Left cardiac atrium (tissue), 4 donors: ENCODE measurements at regions not wholly inside any gene's neighbourhood (a gene's known extent, or its start where the extent isn't known, plus 50 kb on each side); places are given as distances from the start of the nearest gene placed in this dataset.
A peak's percentile ranks its signal among the peaks of the same experiment; 100 is the strongest.
"Not testable (repeated sequence)": the region's sequence is repeated elsewhere in the genome, so short reads cannot be mapped to it uniquely, and the experiment has no call there.

ENCODE experiments used
- ATAC-seq, 2 donors: fragments of 200-7000 bp; cut with Tn5 transposase; one replicate each; pipeline ENCODE4 v1.9.1; 2020; ENCODE audit warnings: mild to moderate bottlenecking in 2 of 2, moderate library complexity in 2 of 2
- DNase-seq: peaks from one replicate; pipeline ENCODE4 v3.0.0-alpha.2; 2020
- intact Hi-C, 2 donors: fragments of 100-400 bp; cut with DNase I; formaldehyde crosslinking; loops; one replicate each; pipeline versions ENCODE4 v1.14.1 to v1.15.1; 2022 to 2023
- donor health status: DM: no; HTN: yes; CAD: no.
- donor health status: DM: no; HTN: yes; CAD: no; lungs with severe emphysema.
- donor health status: DM: yes; HTN: yes; CAD: no.
- donor health status: Dilated cardiomyopathy.

- intact Hi-C loops: no loop called here
- DNase-seq (no peak), ATAC-seq (no peak)
Observed at GRCh38 chr3:166307756-166308350, 470.6 kb upstream of the BCHE start.

GRCh38 chr3:166304584-166304983 lies 467.4 kb upstream of the BCHE start:
- intact Hi-C loops: no loop called here
- no peak for ATAC-seq
- DNase-seq: no peak

GRCh38 chr3:166303681-166304080 lies 466.5 kb upstream of the BCHE start:
- no peak for ATAC-seq
- intact Hi-C loops: no loop called here
- DNase-seq: no peak

DNA sequence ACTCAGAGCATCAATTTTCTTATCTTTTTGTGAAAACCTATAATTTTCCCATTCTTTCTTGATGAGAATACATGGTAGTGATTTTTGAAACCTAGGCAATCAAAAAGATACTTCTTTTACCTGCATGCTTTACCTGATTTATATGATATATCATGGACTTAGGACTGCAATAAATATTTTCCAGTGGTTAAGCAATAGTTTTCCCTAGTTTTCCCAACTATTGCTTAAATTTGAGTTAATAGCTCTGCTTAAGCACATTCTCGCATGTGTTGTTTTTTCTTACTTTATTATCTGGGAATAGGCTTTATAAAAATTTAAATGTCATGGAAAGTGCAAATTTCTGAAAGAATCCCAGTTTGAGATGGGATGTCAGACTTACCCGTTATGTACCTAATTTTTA lies 465.1 kb upstream of the BCHE start:
- intact Hi-C loops: no loop called here
- DNase-seq (no peak), ATAC-seq (no peak)

DNA sequence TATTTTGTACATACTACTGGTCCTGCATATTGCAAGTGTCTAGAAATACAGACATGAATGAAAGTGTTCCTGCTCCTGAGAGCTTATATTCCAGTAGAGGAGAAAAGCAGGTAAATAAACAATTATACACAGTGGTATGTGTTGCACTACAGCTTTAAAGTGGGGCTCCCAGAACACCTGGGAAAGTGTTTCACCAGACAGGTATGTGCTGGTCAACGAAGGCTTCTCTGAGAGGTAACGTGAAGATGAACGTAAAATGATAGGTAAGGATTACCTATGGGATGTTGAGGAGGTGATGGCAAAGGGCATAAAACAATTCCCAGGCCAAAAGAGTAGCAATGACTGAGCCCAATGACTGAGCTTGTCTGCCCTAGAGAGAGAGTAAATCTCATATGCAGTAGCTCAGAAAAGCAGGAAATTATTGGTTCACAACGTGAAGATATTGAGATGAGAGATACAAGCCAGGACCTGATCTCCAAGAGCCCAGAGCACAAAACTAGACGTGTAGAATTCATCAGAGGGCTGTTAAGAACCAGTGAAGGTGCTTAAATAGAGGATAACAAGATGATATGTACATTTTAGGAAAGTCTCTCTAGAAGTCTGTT lies 459.1 kb upstream of the BCHE start:
- intact Hi-C loops: no loop called here
- DNase-seq (no peak), ATAC-seq (no peak)

GRCh38 chr3:166291186-166291955 lies 454.1 kb upstream of the BCHE start:
- no peak for ATAC-seq
- DNase-seq: no peak
- intact Hi-C loops: no loop called here

DNA sequence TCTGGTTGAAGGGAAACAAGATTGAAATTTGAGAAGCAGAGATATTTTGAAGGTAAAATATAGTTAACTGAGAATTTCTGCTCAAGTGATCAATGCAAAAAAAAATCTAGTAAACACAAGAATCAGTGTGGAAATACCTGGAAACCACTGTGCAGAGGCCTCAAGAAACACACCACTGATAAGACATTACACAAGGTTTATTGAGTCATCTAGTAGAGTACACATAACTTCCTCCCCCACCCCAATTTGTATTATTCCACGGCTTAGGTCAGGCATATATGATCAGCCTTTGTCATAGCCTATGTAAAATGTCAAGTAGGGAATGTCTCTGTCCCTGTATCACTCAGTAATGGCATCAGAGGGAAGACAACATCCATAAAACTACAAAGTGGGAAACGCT lies 447.8 kb upstream of the BCHE start:
- intact Hi-C loops: no loop called here
- no peak for ATAC-seq
- DNase-seq: no peak

DNA sequence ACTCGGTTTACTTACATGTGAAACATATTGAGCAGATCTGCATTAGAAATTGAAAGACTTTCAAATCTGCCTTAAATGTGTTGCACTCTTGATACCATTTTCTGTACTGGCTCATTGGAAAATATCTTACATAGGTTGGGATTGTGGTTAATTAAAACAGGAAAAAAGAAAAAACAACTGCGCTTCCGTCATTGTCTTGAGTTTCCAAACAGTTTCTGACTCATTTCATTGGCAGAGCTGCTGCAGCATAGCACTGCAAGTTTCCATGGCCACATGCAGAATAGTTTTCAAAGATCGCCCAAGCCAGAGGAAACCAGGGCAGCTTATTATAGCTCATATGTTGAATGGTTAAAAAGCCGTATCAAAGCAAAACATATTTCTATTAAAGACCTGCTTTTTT lies 446.6 kb upstream of the BCHE start:
- peak in 1 of 2 donors; percentile 38 for ATAC-seq
- intact Hi-C loops: no loop called here
- no peak for DNase-seq

DNA sequence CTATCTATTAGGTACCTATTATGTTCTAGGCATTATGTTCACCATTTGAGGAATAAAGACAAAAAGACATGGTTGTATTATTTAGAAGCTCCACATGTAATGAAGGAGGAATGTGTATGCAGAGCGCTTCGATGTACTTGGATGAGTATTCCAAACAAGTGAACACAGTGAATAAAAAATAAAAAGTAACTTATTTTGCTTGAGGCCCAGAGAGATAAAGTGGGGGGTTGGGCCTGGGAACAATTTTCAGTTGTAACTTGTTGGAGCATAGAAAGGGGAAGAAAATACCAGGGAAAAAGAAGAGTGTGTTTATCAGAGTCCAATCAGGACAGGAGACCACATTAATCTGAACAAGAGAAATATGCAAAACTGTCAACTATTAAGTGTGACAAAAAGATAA lies 445.7 kb upstream of the BCHE start:
- ATAC-seq (no peak), DNase-seq (no peak)
- intact Hi-C loops: no loop called here

DNA sequence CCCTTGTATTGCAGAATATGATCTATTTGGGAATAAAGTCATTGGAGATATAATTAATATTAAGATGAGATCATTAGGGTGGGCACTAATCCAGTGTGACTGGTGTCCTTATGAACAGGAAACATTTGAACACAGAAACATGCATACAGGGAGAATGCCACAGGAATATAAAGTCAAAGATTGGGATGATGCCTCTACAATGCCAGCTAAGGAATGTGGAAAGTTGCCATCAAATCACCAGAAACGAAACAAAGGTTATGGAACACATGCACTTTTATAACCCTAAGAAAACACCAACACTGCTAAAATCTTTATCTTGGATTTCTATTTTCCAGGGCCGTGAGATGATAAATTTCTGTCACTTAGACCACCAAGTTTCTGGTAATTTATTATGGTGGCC lies 442.4 kb upstream of the BCHE start:
- DNase-seq: no peak
- intact Hi-C loops: no loop called here
- ATAC-seq: no peak

DNA sequence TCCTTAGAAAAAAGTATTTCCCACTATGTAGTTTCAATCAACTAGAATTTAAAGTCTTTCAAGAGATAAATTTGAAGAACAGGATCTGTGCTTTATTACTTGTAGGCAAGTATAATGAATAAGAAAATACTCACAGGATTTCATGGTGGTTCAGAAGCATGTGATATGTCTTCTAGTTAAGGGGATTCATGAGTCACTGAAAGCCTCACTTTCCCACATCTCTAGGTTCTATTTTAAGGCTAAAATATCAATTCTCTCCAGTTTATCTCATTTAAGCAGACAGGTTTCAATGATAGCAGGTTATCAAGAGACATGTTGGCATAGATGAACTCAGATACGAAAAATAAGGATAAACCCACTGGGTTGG lies 437.8 kb upstream of the BCHE start:
- DNase-seq (no peak), ATAC-seq (no peak)
- intact Hi-C loops: no loop called here

GRCh38 chr3:166274351-166275023 lies 437.3 kb upstream of the BCHE start:
- no peak for ATAC-seq
- DNase-seq: no peak
- intact Hi-C loops: no loop called here

DNA sequence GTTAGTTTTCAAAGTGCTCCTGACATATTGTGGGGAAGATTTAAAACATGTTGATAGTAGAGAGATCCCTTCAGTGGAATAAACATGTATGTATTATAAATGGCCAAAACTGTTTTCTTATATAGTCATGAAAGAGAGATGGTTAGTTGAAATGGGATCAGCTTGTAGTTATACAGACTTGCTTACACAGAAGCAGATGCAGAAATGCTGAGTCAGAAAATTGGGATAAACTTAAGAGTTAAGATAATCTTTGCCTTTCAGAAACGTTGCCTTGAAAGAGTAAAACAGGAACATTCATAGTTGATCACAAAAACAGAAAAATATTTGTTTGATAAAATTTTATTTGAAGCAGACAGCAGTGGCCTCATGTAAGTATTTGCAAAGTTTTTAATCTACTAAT lies 433.2 kb upstream of the BCHE start:
- DNase-seq: no peak
- no peak for ATAC-seq
- intact Hi-C loops: no loop called here

DNA sequence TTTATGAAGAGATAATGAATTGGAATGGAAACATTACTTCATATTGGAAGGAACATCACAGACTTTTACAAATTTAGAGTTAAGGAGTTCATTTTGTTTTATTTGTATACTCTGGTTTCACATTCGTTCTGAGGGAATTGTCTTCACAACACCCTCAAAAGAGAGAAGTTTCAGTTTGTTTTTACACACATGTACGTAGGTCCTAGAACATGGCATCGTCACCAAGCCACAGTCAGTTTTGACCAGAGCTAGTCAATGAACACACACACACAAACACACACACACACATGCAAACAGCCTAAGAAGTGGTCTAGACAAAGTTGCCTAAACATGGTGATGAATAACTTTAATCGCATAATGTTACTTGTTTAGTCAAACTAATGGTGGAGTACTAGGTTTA lies 427.9 kb upstream of the BCHE start:
- DNase-seq (no peak), ATAC-seq (no peak)
- intact Hi-C loops: no loop called here

GRCh38 chr3:166263460-166263859 lies 426.2 kb upstream of the BCHE start:
- ATAC-seq (no peak), DNase-seq (no peak)
- intact Hi-C loops: no loop called here

GRCh38 chr3:166258293-166258850 lies 421.1 kb upstream of the BCHE start:
- ATAC-seq, intact Hi-C loops, DNase-seq: not testable (repeated sequence)

- DNase-seq: no peak
- no peak for ATAC-seq
- intact Hi-C loops: no loop called here
Observed at GRCh38 chr3:166257715-166258114, 420.5 kb upstream of the BCHE start.

DNA sequence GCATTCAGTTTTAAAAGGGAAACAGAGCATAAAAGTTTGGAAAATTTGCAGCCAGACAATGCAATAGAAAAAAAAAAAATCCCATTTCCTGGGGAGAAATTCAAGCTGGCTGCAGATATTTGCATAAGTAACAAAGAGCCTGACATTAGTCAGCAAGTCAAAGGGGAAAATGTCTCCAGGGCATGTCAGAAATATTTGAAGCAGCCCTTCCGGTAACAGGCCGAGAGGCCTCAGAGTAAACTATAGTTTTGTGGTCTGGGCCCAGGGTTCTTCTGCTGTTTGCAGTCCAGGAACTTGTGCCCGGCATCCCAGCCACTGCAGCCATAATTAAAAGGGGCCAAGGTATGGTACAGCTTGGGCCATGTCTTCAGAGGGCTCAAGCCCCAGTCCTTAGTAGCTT lies 411.6 kb upstream of the BCHE start:
- no peak for DNase-seq
- ATAC-seq: no peak
- intact Hi-C loops: no loop called here

- no peak for DNase-seq
- intact Hi-C loops: no loop called here
- no peak for ATAC-seq
Observed at GRCh38 chr3:166243511-166243910, 406.3 kb upstream of the BCHE start.

GRCh38 chr3:166223120-166223519 lies 385.9 kb upstream of the BCHE start:
- intact Hi-C loops: no loop called here
- DNase-seq (no peak), ATAC-seq (no peak)
